Embryonic facial prominence (tissue), 1 donor: ENCODE measurements at regions not wholly inside any gene's neighbourhood (a gene's known extent, or its start where the extent isn't known, plus 50 kb on each side); places are given as distances from the start of the nearest gene placed in this dataset.
"Not testable (repeated sequence)": the region's sequence is repeated elsewhere in the genome, so short reads cannot be mapped to it uniquely, and the experiment has no call there.

Experiments
- DNase-seq: peaks from one replicate; pipeline ENCODE4 v3.0.0-alpha.2; 2016; ENCODE audit errors: extremely low spot score

DNA sequence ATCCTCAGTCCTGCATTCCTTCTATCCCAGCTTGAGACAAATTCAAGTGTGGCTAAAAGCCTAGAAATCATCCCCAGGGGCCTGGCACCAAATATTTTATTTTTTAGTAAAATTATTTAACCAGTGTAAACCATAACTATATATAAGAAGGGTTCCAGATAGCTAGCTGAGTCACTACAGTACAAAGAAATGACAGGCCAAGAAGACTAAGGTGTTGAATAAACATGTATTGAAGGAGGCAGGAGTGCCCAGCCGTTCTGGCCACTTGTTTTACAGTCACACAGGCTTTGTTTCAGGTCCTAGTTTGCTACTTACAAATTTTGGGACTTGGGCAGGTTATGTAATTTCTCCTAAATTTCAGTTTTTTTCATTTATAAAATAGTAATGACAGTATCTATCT lies 225.9 kb upstream of the PITX2 start:
- no peak for DNase-seq

GRCh38 chr4:110849461-110849860 lies 226.6 kb upstream of the PITX2 start:
- DNase-seq, result no peak

DNA sequence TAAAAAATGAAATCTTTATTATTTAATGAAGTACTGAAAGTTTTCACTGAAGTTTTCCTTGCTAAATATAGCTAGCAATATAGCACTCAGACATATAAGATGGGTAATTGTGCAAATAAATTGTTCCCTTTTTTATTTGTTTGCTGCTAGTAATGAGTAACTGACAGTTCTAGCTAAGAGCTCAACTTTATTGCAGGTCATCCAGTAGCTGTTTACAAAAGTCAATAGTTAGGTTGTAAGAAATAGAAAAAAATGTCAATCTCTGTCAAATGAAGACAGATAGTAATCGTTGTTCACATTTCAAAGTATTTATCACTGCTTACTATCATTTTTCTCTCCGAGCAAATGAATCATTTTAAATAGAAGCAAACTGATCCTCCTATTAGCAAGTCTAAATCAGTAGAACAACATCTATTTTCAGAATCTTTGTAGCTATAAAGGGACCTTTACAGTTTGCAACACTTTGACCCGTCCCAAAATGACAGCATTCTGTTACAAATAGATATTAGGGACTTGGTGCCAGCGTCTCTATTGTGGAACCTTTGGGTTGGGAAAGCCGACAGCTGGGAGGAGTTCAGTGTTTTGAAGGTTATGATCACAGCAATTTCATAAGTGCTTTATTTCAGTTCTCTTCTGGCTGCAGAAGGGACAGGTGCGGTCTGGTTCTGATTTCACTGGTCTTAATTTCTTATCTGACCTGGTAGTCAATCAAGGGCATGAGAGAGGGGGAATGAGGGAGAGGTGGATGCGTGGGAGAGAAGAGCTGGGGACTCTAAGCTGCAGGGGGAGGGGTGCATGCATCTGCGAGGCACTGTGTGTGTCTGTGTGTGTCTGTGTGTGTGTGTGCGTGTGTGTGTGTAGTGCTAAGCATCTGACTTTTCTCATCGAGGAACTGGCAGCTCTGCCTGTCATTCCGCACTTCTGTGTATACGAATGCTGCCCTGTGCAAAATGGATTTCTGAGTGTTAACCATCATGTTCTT lies 227.9 kb upstream of the PITX2 start:
- no peak for DNase-seq

- no peak for DNase-seq
Measured at GRCh38 chr4:110851989-110852388, 229.1 kb upstream of the PITX2 start.

DNA sequence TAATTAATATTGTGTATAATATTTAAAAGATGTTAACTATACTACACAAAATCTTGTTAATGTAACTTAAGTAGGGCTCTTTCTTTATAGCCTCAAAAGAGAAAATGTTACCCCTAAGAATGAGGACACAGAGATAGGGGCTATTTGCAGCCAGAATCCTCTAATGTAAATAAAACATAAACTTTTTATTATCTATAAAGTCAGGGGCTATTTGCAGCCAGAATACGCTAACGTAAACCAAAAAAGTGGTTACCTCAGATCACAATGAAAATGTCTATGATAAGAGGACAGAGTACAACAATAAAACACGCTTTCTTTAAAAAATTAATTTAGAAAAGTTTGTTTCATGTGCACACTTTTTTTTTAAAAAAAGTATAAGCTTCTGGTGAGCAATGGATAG lies 229.9 kb upstream of the PITX2 start:
- no peak for DNase-seq

GRCh38 chr4:110853242-110853641 lies 230.4 kb upstream of the PITX2 start:
- DNase-seq, result no peak

GRCh38 chr4:110854021-110854678 lies 231.3 kb upstream of the PITX2 start:
- DNase-seq, result no peak

DNA sequence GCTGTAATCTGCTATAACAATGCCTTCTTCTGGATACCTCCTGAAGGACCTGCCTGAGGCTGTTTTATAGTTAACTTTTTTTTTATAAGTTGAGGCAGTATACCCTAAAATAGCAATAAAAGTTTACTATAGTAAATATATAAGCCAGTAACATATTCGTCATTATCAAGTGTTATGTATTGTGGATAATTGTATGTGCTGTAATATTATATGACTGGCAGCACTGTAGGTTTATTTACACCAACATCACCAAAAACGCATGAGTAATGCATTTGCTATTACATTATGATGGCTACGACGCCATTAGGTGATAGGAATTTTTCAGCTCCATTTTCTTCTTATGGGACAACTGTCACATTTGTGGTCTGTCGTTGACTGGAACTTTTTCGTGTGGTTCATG lies 237.2 kb upstream of the PITX2 start:
- DNase-seq, result no peak

- DNase-seq, result no peak
Measured at GRCh38 chr4:110860901-110861300, 238.0 kb upstream of the PITX2 start.

- DNase-seq, result no peak
Measured at GRCh38 chr4:110865611-110866259, 242.9 kb upstream of the PITX2 start.

GRCh38 chr4:110867251-110867960 lies 244.5 kb upstream of the PITX2 start:
- no peak for DNase-seq

GRCh38 chr4:110867981-110868720 lies 245.3 kb upstream of the PITX2 start:
- no peak for DNase-seq

DNA sequence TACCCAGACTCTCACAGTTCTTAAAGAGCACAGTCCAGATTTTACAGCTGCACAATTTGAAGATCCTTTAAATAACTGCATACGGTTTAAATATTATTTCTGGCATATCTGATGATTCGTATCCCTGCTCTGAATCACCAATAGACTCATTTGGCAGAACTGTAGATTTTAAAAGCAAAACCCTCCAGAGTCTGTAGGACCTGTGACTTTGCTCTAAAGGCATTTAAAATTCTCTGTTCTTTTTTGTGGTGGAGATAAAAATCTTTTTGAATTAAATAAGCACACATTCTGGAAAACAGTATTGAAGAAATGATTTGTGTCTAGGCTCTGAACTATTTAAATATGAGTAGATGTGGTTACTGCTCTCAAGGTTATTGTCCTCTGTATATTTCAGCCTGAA lies 246.2 kb upstream of the PITX2 start:
- DNase-seq, result no peak

- no peak for DNase-seq
Measured at GRCh38 chr4:110869862-110870572, 247.1 kb upstream of the PITX2 start.

DNA sequence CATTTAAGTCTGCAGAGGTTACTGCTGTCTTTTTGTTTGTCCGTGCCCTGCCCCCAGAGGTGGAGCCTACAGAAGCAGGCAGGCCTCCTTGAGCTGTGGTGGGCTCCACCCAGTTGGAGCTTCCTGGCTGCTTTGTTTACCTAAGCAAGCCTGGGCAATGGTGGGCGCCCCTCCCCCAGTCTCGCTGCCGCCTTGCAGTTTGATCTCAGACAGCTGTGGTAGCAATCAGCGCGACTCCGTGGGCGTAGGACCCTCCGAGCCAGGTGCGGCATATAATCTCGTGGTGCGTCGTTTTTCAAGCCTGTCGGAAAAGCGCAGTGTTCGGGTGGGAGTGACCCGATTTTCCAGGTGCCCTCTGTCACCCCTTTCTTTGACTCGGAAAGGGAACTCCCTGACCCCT lies 253.3 kb upstream of the PITX2 start:
- DNase-seq, result not testable (repeated sequence)

GRCh38 chr4:110876866-110877265 lies 254.0 kb upstream of the PITX2 start:
- no peak for DNase-seq

GRCh38 chr4:110877778-110878370 lies 255.0 kb upstream of the PITX2 start:
- no peak for DNase-seq

- DNase-seq, result no peak
Measured at GRCh38 chr4:110878413-110878812, 255.5 kb upstream of the PITX2 start.

GRCh38 chr4:110878956-110879355 lies 256.1 kb upstream of the PITX2 start:
- no peak for DNase-seq

DNA sequence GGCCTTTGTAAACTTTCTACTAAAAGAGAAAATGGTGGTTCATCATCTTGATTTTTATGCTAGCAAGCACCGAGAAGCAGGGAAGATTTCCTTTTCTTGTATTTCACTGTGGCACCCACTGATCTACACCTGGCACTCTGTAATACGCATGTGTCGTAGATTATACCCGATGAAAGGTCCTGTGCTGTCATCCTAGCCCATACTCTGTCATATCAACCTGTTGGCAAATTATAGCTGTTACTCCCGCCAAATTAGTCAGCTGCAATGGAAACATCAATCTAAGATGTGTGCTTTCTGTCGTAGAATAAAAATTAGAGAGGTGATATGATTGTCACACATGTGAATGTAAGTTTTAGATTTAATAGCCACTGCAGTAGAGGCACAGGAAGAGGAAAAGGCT lies 263.4 kb upstream of the PITX2 start:
- DNase-seq, result no peak
